ENCODE measurements at regions not wholly inside any gene's neighbourhood (a gene's known extent, or its start where the extent isn't known, plus 50 kb on each side); places are given as distances from the start of the nearest gene placed in this dataset.

DNA sequence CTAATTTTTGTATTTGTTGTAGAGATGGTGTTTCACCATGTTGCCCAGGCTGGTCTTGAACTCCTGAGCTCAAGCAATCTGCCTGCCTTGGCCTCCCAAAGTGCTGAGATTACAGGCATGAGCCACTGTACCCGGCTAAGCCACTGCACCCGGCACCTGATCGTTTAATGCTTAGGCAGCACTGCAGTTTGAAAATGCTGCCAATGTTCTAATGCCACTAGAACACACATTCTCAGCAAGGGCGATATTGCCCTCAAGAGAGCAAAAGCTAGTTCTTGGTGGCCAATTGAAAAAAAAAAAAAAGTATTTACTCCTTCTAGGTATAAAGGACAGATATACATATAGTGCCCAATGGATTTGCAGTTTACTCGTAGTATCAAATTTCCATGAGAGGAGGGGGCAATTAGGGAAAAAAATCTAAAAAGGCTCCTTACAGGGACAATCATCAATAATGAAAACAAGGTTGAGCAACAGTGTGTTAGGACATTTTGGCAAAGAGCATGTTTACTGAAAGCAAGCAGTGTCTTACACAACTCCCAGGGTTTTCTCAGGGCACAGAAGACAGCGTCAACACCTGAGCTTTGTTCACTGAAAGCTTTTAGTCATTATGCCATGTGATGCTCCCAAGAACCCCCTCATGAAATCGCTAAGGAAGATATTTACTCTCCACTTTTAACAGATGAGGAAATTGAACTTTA, 199.9 kb upstream of the PKDCC start:
- no peaks in the 10 kb centered on the region for H3K36me3 ChIP-seq (ENCODE audit: insufficient read depth, low read length)
- H3K9me3 ChIP-seq (ENCODE audit: insufficient read depth, low read depth, low read length) = no peaks in the 10 kb centered on the region
- H3K27ac ChIP-seq (ENCODE audit: low read depth, low read length) = no peak overlapping the region
- no peak overlapping the region for H3K4me3 ChIP-seq (ENCODE audit: low read length)
- H3K4me1 ChIP-seq (ENCODE audit: insufficient read depth, low read length) = no peaks in the 10 kb centered on the region
- 78% methylated on average over 7 of the region's 7 CpGs for WGBS
- peaks cover 38% of the 10 kb centered on the region; the same call in 1 of the 2 replicates for H3K27me3 ChIP-seq (ENCODE audit: insufficient read depth, low read length)
- H3K9ac ChIP-seq (ENCODE audit: low read depth, low read length) = no peak overlapping the region

DNA sequence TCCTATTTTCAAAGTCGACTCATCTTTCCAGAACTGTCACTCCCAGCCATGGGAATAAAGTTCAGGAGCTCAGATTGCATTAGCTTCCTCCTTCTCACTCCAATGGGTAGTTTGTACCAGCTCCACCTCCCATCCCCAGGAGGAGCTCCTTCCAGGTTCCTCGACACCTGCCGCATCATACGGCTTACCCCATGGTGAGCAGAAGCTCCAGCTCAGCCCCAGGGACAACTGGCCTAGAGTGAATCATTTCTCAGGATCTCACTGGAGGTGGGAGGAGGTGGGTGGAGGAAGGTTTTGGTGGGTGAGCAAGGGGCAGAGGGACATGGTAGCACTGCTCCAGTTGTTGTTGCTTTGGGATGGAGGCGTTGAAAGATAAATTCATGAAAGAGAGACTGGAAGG, 196.3 kb upstream of the PKDCC start:
- Histone ChIP-seq H3K27me3 (ENCODE audit: insufficient read depth, low read length) (peaks cover 8% of the 10 kb centered on the region; the same call in 1 of the 2 replicates), H3K9ac (ENCODE audit: low read depth, low read length) (no peak overlapping the region), H3K4me1 (ENCODE audit: insufficient read depth, low read length) (no peaks in the 10 kb centered on the region), H3K36me3 (ENCODE audit: insufficient read depth, low read length) (no peaks in the 10 kb centered on the region), H3K27ac (ENCODE audit: low read depth, low read length) (no peak overlapping the region), H3K9me3 (ENCODE audit: insufficient read depth, low read depth, low read length) (no peaks in the 10 kb centered on the region), H3K4me3 (ENCODE audit: low read length) (no peak overlapping the region)
- 77% methylated on average over 5 of the region's 5 CpGs for WGBS

DNA sequence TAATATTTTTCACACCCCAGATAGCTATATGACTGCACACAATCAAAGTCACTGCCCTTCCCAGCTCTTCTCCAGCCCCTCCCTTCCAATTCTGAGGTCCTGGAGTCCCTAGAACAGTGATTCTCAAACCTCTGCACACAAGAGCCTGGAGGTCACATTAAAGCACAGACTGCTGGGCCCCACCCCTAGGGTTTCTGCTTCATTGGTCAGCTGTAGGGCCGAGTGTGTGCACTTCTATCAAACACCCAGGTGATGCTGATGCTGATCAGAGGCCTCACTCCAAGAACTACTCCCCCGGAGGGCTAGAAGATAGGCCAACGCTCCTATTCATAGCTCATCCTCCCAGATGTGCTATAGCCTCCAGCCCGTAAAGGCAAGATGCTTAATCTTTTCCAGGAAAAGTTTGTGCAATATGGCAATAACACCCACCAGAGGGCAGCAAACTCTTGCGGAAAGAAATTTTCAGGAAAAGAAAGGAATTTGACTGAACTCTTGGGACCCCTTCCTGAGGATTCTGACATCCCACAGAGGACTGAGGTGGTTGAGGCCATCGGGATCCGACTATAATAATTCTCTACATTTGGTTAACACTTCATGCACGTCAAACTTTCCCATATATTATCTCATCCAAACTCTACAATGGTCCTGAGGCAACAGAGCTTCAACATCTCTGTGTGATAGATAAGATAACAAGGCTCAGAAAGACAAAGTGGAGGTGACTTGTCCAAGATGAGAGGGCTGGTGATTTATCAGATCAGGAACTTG, 194.2 kb upstream of the PKDCC start:
- H3K4me3 ChIP-seq (ENCODE audit: low read length) = no peak overlapping the region
- H3K9ac ChIP-seq (ENCODE audit: low read depth, low read length) = no peak overlapping the region
- WGBS = 27% methylated on average over 8 of the region's 8 CpGs
- no peaks in the 10 kb centered on the region for H3K9me3 ChIP-seq (ENCODE audit: insufficient read depth, low read depth, low read length)
- H3K27me3 ChIP-seq (ENCODE audit: insufficient read depth, low read length) = no peaks in the 10 kb centered on the region
- no peaks in the 10 kb centered on the region for H3K36me3 ChIP-seq (ENCODE audit: insufficient read depth, low read length)
- H3K4me1 ChIP-seq (ENCODE audit: insufficient read depth, low read length) = no peaks in the 10 kb centered on the region
- no peak overlapping the region for H3K27ac ChIP-seq (ENCODE audit: low read depth, low read length)

DNA sequence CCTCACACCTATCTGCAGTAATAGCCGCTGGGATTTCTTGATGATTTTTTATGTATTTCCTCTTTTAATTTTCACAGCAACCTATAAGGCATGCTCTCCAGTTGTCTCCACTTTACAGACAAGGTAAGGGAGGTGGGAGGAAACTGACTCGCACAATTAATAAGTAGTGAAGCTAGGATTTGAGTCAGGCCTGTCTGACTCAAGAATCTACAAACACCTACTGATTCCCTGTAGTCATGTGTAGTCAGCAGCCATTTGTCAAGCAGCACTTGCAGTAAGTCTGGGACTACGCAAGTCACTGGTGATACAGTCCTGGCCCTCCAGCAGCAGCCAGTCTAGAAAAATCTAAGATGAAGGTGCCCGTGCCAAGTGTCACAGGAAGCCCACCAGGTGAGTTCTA, 193.6 kb upstream of the PKDCC start:
- H3K9ac ChIP-seq (ENCODE audit: low read depth, low read length) = no peak overlapping the region
- no peak overlapping the region for H3K4me3 ChIP-seq (ENCODE audit: low read length)
- H3K36me3 ChIP-seq (ENCODE audit: insufficient read depth, low read length) = no peaks in the 10 kb centered on the region
- WGBS = 91% methylated on average over 4 of the region's 4 CpGs
- H3K9me3 ChIP-seq (ENCODE audit: insufficient read depth, low read depth, low read length) = no peaks in the 10 kb centered on the region
- peaks cover 2% of the 10 kb centered on the region; the same call in 1 of the 2 replicates for H3K4me1 ChIP-seq (ENCODE audit: insufficient read depth, low read length)
- no peak overlapping the region for H3K27ac ChIP-seq (ENCODE audit: low read depth, low read length)
- no peaks in the 10 kb centered on the region for H3K27me3 ChIP-seq (ENCODE audit: insufficient read depth, low read length)

DNA sequence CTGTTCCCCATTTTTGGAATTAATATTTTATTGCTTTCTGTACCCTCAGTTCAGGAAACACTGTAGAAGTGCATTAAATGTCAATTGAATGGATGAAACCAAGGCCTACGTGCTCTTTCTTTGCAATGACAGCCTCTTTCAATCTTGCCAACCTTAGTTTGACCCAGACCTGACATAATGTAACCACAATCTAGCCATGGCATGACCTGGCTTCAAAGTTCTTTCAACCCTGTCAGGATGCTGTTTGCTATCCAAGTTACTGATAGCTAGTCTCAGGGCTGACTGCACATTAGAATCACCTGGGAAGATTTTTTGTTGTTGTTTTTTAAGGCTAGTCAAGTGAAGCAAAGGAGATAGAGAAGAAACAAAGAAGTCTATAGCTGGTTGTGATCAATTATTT, 190.9 kb upstream of the PKDCC start:
- Histone ChIP-seq H3K4me3 (ENCODE audit: low read length) (no peak overlapping the region), H3K4me1 (ENCODE audit: insufficient read depth, low read length) (peaks cover 6% of the 10 kb centered on the region; the same call in 1 of the 2 replicates), H3K36me3 (ENCODE audit: insufficient read depth, low read length) (no peaks in the 10 kb centered on the region), H3K9me3 (ENCODE audit: insufficient read depth, low read depth, low read length) (no peaks in the 10 kb centered on the region), H3K27me3 (ENCODE audit: insufficient read depth, low read length) (no peaks in the 10 kb centered on the region), H3K9ac (ENCODE audit: low read depth, low read length) (no peak overlapping the region), H3K27ac (ENCODE audit: low read depth, low read length) (no peak overlapping the region)
- 94% methylated on average over 1 of the region's 1 CpG for WGBS

DNA sequence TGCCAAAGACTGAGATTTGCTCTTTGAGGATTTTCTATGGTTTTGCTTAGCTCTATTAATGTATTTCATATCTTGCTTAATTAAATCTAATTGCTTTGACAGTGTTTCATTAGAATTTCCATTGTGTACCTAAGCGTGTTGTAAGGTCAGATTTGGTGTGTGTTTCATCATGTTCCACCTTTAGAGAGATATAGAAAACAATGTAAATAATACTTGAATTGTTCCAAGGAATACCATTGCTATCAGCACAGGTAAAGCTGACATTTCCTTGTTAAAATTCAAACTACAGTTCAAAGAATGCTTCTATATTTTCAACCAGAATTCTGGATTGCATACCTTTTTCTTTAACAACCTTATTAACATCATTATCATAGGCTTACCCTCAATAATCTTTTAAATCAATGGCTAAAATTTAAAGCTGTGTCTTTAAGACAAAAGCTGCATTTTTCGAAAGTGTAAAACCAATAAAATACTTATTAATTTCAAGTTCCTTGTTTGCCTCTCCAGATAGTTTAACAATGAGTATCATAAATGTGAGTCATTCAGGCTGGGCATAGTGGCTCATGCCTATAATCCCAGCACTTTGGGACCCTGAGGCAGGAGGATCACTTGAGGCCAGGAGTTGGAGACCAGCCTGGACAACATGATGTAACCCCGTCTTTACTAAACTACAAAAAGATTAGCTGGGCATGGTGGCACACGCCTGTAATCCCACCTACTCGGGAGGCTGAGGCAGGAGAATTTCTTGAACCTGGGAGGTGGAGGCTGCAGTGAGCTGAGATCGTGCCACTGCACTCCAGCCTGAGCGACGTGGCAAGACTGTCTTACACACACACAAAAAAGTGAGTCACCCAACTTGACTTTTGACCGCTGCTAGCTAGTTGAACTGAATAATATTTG, 188.0 kb upstream of the PKDCC start:
- Histone ChIP-seq H3K9me3 (ENCODE audit: insufficient read depth, low read depth, low read length) (no peaks in the 10 kb centered on the region), H3K27me3 (ENCODE audit: insufficient read depth, low read length) (no peaks in the 10 kb centered on the region), H3K36me3 (ENCODE audit: insufficient read depth, low read length) (no peaks in the 10 kb centered on the region), H3K27ac (ENCODE audit: low read depth, low read length) (no peak overlapping the region), H3K4me1 (ENCODE audit: insufficient read depth, low read length) (peaks cover 9% of the 10 kb centered on the region), H3K9ac (ENCODE audit: low read depth, low read length) (no peak overlapping the region), H3K4me3 (ENCODE audit: low read length) (no peak overlapping the region)
- 93% methylated on average over 7 of the region's 9 CpGs for WGBS

DNA sequence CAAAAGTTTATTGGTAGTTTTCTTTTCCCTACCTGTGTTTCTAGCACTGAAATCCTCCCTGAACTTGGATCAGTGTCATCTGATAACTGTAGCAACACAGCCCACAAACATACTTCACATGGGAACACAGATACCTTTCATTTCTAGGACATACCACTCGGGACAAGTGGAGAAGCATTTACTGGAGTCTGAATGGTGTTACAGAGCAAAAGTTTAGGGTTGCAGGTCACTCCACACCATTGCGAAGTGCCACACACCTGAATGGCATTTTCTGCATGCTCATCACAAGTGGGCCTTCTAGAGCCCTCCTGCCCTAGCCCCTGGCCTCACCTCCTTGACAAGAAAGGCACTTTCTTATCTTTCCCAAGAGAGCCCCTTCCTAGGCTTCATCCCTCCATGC, 184.8 kb upstream of the PKDCC start:
- H3K4me3 ChIP-seq (ENCODE audit: low read length) = no peak overlapping the region
- no peak overlapping the region for H3K9ac ChIP-seq (ENCODE audit: low read depth, low read length)
- no peaks in the 10 kb centered on the region for H3K36me3 ChIP-seq (ENCODE audit: insufficient read depth, low read length)
- no peaks in the 10 kb centered on the region for H3K27me3 ChIP-seq (ENCODE audit: insufficient read depth, low read length)
- WGBS = 81% methylated on average over 2 of the region's 2 CpGs
- H3K9me3 ChIP-seq (ENCODE audit: insufficient read depth, low read depth, low read length) = no peaks in the 10 kb centered on the region
- no peak overlapping the region for H3K27ac ChIP-seq (ENCODE audit: low read depth, low read length)
- H3K4me1 ChIP-seq (ENCODE audit: insufficient read depth, low read length) = peaks cover 19% of the 10 kb centered on the region

DNA sequence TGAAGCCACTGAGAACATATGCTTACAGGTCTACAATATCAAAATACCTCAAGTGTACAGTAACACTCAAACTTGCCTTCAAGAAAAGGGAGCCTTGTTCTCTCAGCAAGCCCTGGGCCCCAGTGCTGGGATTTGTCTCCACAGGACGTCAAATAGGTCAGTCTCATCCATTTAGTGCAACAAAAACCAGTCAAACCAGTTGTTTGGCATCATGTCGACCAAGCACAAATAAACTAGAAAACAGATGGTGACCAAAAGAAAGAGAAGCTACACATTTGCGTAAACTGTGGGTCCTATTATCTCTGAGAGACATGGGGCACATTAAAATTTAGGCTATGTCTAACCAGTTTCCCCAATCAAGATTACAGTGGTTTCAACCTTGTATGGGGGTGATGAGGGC, 182.6 kb upstream of the PKDCC start:
- Histone ChIP-seq H3K4me1 (ENCODE audit: insufficient read depth, low read length) (peaks cover 16% of the 10 kb centered on the region), H3K27me3 (ENCODE audit: insufficient read depth, low read length) (no peaks in the 10 kb centered on the region), H3K9ac (ENCODE audit: low read depth, low read length) (no peak overlapping the region), H3K9me3 (ENCODE audit: insufficient read depth, low read depth, low read length) (no peaks in the 10 kb centered on the region), H3K4me3 (ENCODE audit: low read length) (no peak overlapping the region), H3K36me3 (ENCODE audit: insufficient read depth, low read length) (no peaks in the 10 kb centered on the region), H3K27ac (ENCODE audit: low read depth, low read length) (no peak overlapping the region)
- 79% methylated on average over 3 of the region's 3 CpGs for WGBS

DNA sequence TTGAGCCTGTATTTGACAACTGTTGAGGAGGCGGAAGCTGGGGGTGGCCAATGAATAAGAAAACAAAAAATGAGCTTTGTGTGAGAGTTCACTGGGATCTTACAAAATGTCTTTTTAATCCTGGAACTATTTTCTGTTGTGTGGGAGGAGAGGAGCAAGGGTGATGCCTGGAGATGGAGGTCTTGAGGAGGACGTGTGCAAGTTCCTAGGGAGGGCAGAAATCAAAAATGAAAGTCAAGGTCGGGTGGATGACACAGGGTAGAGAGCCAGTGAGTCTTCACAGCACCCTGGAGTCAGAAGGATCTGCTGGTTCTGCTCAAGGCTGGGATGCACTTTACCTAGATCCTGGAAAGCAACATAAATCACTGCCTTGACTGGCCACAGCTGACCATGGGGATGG, 180.3 kb upstream of the PKDCC start:
- 84% methylated on average over 3 of the region's 3 CpGs for WGBS
- Histone ChIP-seq H3K36me3 (ENCODE audit: insufficient read depth, low read length) (no peaks in the 10 kb centered on the region), H3K9me3 (ENCODE audit: insufficient read depth, low read depth, low read length) (no peaks in the 10 kb centered on the region), H3K27ac (ENCODE audit: low read depth, low read length) (no peak overlapping the region), H3K4me1 (ENCODE audit: insufficient read depth, low read length) (peaks cover 16% of the 10 kb centered on the region), H3K4me3 (ENCODE audit: low read length) (no peak overlapping the region), H3K9ac (ENCODE audit: low read depth, low read length) (no peak overlapping the region), H3K27me3 (ENCODE audit: insufficient read depth, low read length) (no peaks in the 10 kb centered on the region)

DNA sequence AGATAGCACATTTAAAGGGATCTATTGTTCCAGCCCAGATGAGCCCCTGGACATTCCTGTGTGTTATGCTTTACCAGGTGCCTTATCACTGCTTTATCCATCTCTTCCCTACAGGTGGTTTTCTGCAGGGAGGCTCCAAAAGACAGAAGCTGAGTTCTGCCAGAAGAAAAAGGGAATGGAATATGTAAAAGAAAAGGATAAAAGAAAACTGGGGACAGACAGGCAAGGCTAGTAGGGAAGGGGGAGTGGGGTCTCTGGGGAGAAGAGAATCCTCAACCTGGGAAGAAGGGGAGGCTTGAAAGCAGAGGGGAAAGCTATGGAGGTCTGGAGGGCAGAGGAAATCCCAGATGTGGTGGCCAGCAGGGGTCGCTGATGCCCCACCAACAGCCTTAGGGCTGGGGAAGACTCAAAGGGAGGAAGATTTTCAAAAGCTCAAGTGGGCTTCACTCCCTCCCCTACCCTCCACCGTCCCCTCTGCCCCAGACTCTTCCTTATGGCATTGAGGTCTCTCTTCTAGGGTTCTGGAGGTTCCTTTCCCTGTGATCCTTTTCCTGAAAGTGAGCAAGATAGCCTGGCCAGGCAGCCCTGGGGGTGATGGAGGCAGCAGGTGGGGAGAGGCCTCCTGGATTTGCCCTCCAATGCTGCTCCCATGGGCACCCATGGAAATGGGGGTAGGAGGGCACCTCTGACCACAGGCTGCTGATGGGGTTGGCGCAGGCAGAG, 178.1 kb upstream of the PKDCC start:
- Histone ChIP-seq H3K4me3 (ENCODE audit: low read length) (no peak overlapping the region), H3K27ac (ENCODE audit: low read depth, low read length) (no peak overlapping the region), H3K27me3 (ENCODE audit: insufficient read depth, low read length) (no peaks in the 10 kb centered on the region), H3K4me1 (ENCODE audit: insufficient read depth, low read length) (peaks cover 21% of the 10 kb centered on the region), H3K9me3 (ENCODE audit: insufficient read depth, low read depth, low read length) (no peaks in the 10 kb centered on the region), H3K9ac (ENCODE audit: low read depth, low read length) (no peak overlapping the region), H3K36me3 (ENCODE audit: insufficient read depth, low read length) (no peaks in the 10 kb centered on the region)
- 31% methylated on average over 3 of the region's 3 CpGs for WGBS

Measured in HUES64 (cell line).